KMS-11 (cell line): ENCODE measurements at regions not wholly inside any gene's neighbourhood (a gene's known extent, or its start where the extent isn't known, plus 50 kb on each side); places are given as distances from the start of the nearest gene placed in this dataset.

Experiments used
- H2AFZ ChIP-seq: fragments of 200-600 bp; sonication (generic); 2 replicates; pipeline ENCODE4 v1.6.1; 2016; ENCODE audit warnings: antibody characterized with exemption, mixed run types, low read depth
- H3K27ac ChIP-seq: fragments of 200-600 bp; sonication (generic); 2 replicates; pipeline ENCODE4 v1.6.1; 2016; ENCODE audit warnings: mild to moderate bottlenecking, mixed run types
- H3K27me3 ChIP-seq: fragments of 200-600 bp; sonication (generic); 2 replicates; pipeline ENCODE4 v1.6.1; 2017; ENCODE audit warnings: mild to moderate bottlenecking, low read depth, mixed run types, moderate library complexity; ENCODE audit not compliant: insufficient read depth
- H3K36me3 ChIP-seq: fragments of 200-600 bp; sonication (generic); 2 replicates; pipeline ENCODE4 v1.6.1; 2017; ENCODE audit warnings: mild to moderate bottlenecking, mixed run types; ENCODE audit not compliant: insufficient read depth
- H3K4me1 ChIP-seq: fragments of 200-600 bp; sonication (generic); 2 replicates; pipeline ENCODE4 v1.6.1; 2016; ENCODE audit warnings: mild to moderate bottlenecking, low read depth, mixed run types; ENCODE audit not compliant: poor library complexity, severe bottlenecking
- H3K4me2 ChIP-seq: fragments of 200-600 bp; sonication (generic); 2 replicates; pipeline ENCODE4 v1.7.0; 2016; ENCODE audit warnings: mild to moderate bottlenecking, mixed run types
- H3K4me3 ChIP-seq: fragments of 200-600 bp; sonication (generic); IDR thresholded peaks from 2 replicates; pipeline ENCODE4 v1.6.1; 2017; ENCODE audit warnings: low read depth, low read length, mixed read lengths; ENCODE audit not compliant: insufficient read depth
- H3K79me2 ChIP-seq: fragments of 200-600 bp; sonication (generic); 2 replicates; pipeline ENCODE4 v1.6.1; 2016; ENCODE audit warnings: low read depth, mixed run types; ENCODE audit not compliant: insufficient read depth
- H3K9ac ChIP-seq: fragments of 200-600 bp; sonication (generic); 2 replicates; pipeline ENCODE4 v1.6.1; 2016; ENCODE audit warnings: mild to moderate bottlenecking, mixed run types
- H4K20me1 ChIP-seq: fragments of 200-600 bp; sonication (generic); 2 replicates; pipeline ENCODE4 v1.6.1; 2016; ENCODE audit warnings: mild to moderate bottlenecking, mixed run types; ENCODE audit not compliant: insufficient read depth
- CTCF ChIP-seq: fragments of 200-600 bp; sonication (generic); conservative IDR thresholded peaks from 2 replicates; pipeline ENCODE4 v1.6.1; 2017; ENCODE audit warnings: low read depth, mild to moderate bottlenecking, antibody characterized with exemption, low read length, moderate library complexity, mixed read lengths

GRCh38 chr1:163766257-163766918 is 444.6 kb downstream of the NUF2 start:
- no peak overlapping the region for H3K9ac ChIP-seq
- no peak overlapping the region for H2AFZ ChIP-seq
- TF ChIP-seq CTCF, result no peak
- H3K4me1 ChIP-seq, result peaks cover 8% of the 10 kb centered on the region
- no peaks in the 10 kb centered on the region for H3K27me3 ChIP-seq
- H3K27ac ChIP-seq, result no peak overlapping the region
- H3K4me3 ChIP-seq, result no peak overlapping the region
- H3K4me2 ChIP-seq, result no peak overlapping the region
- H3K36me3 ChIP-seq, result no peaks in the 10 kb centered on the region
- no peaks in the 10 kb centered on the region for H4K20me1 ChIP-seq
- no peaks in the 10 kb centered on the region for H3K79me2 ChIP-seq

- TF ChIP-seq CTCF, result no peak
- Histone ChIP-seq H3K9ac (no peak overlapping the region), H3K36me3 (no peaks in the 10 kb centered on the region), H3K4me2 (no peak overlapping the region), H3K4me1 (peaks cover 8% of the 10 kb centered on the region), H2AFZ (no peak overlapping the region), H3K27ac (no peak overlapping the region), H4K20me1 (no peaks in the 10 kb centered on the region), H3K4me3 (no peak overlapping the region), H3K27me3 (no peaks in the 10 kb centered on the region), H3K79me2 (no peaks in the 10 kb centered on the region)
These were observed 446.8 kb downstream of the NUF2 start for GRCh38 chr1:163768576-163768975.

GRCh38 chr1:163770265-163770664 is 448.5 kb downstream of the NUF2 start:
- Histone ChIP-seq H2AFZ (no peak overlapping the region), H3K4me1 (peaks cover 8% of the 10 kb centered on the region), H3K4me3 (no peak overlapping the region), H3K27me3 (no peaks in the 10 kb centered on the region), H3K9ac (no peak overlapping the region), H3K36me3 (no peaks in the 10 kb centered on the region), H3K27ac (no peak overlapping the region), H3K4me2 (no peak overlapping the region), H3K79me2 (no peaks in the 10 kb centered on the region), H4K20me1 (no peaks in the 10 kb centered on the region)
- TF ChIP-seq CTCF, result no peak

GRCh38 chr1:163771637-163772036 is 449.9 kb downstream of the NUF2 start:
- no peaks in the 10 kb centered on the region for H3K36me3 ChIP-seq
- H3K4me3 ChIP-seq, result no peak overlapping the region
- H3K27me3 ChIP-seq, result no peaks in the 10 kb centered on the region
- no peak overlapping the region for H3K27ac ChIP-seq
- no peak overlapping the region for H3K4me2 ChIP-seq
- no peaks in the 10 kb centered on the region for H4K20me1 ChIP-seq
- H3K4me1 ChIP-seq, result peaks cover 3% of the 10 kb centered on the region
- no peak overlapping the region for H3K9ac ChIP-seq
- no peak for TF ChIP-seq CTCF
- no peak overlapping the region for H2AFZ ChIP-seq
- no peaks in the 10 kb centered on the region for H3K79me2 ChIP-seq
